ENCODE measurements at regions not wholly inside any gene's neighbourhood (a gene's known extent, or its start where the extent isn't known, plus 50 kb on each side); places are given as distances from the start of the nearest gene placed in this dataset.
"Not testable (repeated sequence)": the region's sequence is repeated elsewhere in the genome, so short reads cannot be mapped to it uniquely, and the experiment has no call there.

- no peak for DNase-seq (ENCODE audit: low spot score)
Observed at GRCh38 chr5:62178258-62178657, 127.7 kb upstream of the KIF2A start.

GRCh38 chr5:62182802-62183201 is 123.2 kb upstream of the KIF2A start:
- no peak for DNase-seq (ENCODE audit: low spot score)

- DNase-seq (ENCODE audit: low spot score): no peak
Observed at GRCh38 chr5:62183727-62184126, 122.3 kb upstream of the KIF2A start.

- DNase-seq (ENCODE audit: low spot score): no peak
Observed at GRCh38 chr5:62184444-62184843, 121.6 kb upstream of the KIF2A start.

- no peak for DNase-seq (ENCODE audit: low spot score)
Observed at GRCh38 chr5:62190173-62190572, 115.8 kb upstream of the KIF2A start.

GRCh38 chr5:62190931-62191330 is 115.1 kb upstream of the KIF2A start:
- DNase-seq (ENCODE audit: low spot score): no peak

- DNase-seq (ENCODE audit: low spot score): no peak
Observed at GRCh38 chr5:62192958-62193357, 113.0 kb upstream of the KIF2A start.

GRCh38 chr5:62196532-62196931 is 109.5 kb upstream of the KIF2A start:
- DNase-seq (ENCODE audit: low spot score): not testable (repeated sequence)

GRCh38 chr5:62197697-62198096 is 108.3 kb upstream of the KIF2A start:
- no peak for DNase-seq (ENCODE audit: low spot score)

- no peak for DNase-seq (ENCODE audit: low spot score)
Observed at GRCh38 chr5:62198421-62198820, 107.6 kb upstream of the KIF2A start.

GRCh38 chr5:62199792-62200716 is 106.0 kb upstream of the KIF2A start:
- no peak for DNase-seq (ENCODE audit: low spot score)

GRCh38 chr5:62206150-62206829 is 99.7 kb upstream of the KIF2A start:
- peak; percentile 13 for DNase-seq (ENCODE audit: low spot score)

GRCh38 chr5:62208218-62208852 is 97.7 kb upstream of the KIF2A start:
- no peak for DNase-seq (ENCODE audit: low spot score)

GRCh38 chr5:62211405-62211804 is 94.6 kb upstream of the KIF2A start:
- no peak for DNase-seq (ENCODE audit: low spot score)

- no peak for DNase-seq (ENCODE audit: low spot score)
Observed at GRCh38 chr5:62212648-62213047, 93.4 kb upstream of the KIF2A start.

- DNase-seq (ENCODE audit: low spot score): peak; percentile 88
Observed at GRCh38 chr5:62214701-62215100, 91.3 kb upstream of the KIF2A start.

- not testable (repeated sequence) for DNase-seq (ENCODE audit: low spot score)
Observed at GRCh38 chr5:62216603-62217002, 89.4 kb upstream of the KIF2A start.

GRCh38 chr5:62217095-62217494 is 88.9 kb upstream of the KIF2A start:
- DNase-seq (ENCODE audit: low spot score): not testable (repeated sequence)

GRCh38 chr5:62218860-62219259 is 87.1 kb upstream of the KIF2A start:
- DNase-seq (ENCODE audit: low spot score): not testable (repeated sequence)

- not testable (repeated sequence) for DNase-seq (ENCODE audit: low spot score)
Observed at GRCh38 chr5:62221881-62222280, 84.1 kb upstream of the KIF2A start.

GRCh38 chr5:62222305-62222704 is 83.7 kb upstream of the KIF2A start:
- not testable (repeated sequence) for DNase-seq (ENCODE audit: low spot score)

- not testable (repeated sequence) for DNase-seq (ENCODE audit: low spot score)
Observed at GRCh38 chr5:62223312-62223670, 82.7 kb upstream of the KIF2A start.
